K562 (cell line): ENCODE measurements at regions not wholly inside any gene's neighbourhood (a gene's known extent, or its start where the extent isn't known, plus 50 kb on each side); places are given as distances from the start of the nearest gene placed in this dataset.

Source experiments
- ILF3 ChIP-seq: fragments of 450-650 bp; IDR thresholded peaks from 2 replicates; pipeline ENCODE4 v1.6.1; 2018; ENCODE audit warnings: antibody characterized with exemption, mild to moderate bottlenecking, moderate library complexity, borderline replicate concordance
- NBN ChIP-seq: fragments of 450-650 bp; IDR thresholded peaks from 2 replicates; pipeline ENCODE4 v1.6.1; 2016; ENCODE audit warnings: low read depth, mild to moderate bottlenecking
- RBM14 ChIP-seq: fragments of 200-400 bp; formaldehyde crosslinking; IDR thresholded peaks from 2 replicates; pipeline ENCODE4 v1.6.1; 2018; ENCODE audit warnings: low read depth, mild to moderate bottlenecking, low read length, moderate library complexity, borderline replicate concordance; ENCODE audit not compliant: insufficient read depth
- ZNF174 ChIP-seq: fragments of 250-450 bp; sonication (Bioruptor Pico); IDR thresholded peaks from 2 replicates; pipeline ENCODE4 v1.4.0; 2020; ENCODE audit warnings: mild to moderate bottlenecking
- ZNF780A ChIP-seq: fragments of 250-450 bp; sonication (Bioruptor Pico); IDR thresholded peaks from 2 replicates; pipeline ENCODE4 v1.5.0; 2021; ENCODE audit warnings: mild to moderate bottlenecking
- TF ChIP-seq, protein P1 (sequence below): fragments of 450-650 bp; IDR thresholded peaks from 2 replicates; pipeline ENCODE4 v1.6.1; 2016; ENCODE audit warnings: low read depth
- TF ChIP-seq, protein P2 (sequence below): sonication (generic); formaldehyde crosslinking; IDR thresholded peaks from 2 replicates; pipeline ENCODE4 v1.8.0; 2022; ENCODE audit warnings: mild to moderate bottlenecking, low read depth, missing genetic modification reagents

DNA sequence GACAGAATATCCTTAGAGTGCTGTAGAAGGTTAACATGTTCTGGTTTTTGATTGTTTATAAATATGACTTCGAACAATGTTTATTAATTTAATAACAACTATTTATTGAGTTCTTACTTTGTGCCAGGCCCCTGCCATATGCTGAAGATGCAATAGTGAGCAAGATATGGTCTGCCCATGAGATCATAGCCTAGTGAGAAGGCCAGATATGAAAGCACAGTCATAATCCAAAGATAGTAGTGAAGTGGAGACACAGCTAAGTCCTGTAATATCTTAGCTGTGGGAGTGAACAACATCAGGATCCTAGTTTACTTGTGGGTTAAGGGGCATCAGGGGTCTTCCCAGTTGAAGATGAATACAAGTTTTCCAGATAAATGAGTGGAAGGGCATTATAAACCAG lies 189.4 kb upstream of the FBXO33 start (continued):
- TF ChIP-seq, protein P1, sequence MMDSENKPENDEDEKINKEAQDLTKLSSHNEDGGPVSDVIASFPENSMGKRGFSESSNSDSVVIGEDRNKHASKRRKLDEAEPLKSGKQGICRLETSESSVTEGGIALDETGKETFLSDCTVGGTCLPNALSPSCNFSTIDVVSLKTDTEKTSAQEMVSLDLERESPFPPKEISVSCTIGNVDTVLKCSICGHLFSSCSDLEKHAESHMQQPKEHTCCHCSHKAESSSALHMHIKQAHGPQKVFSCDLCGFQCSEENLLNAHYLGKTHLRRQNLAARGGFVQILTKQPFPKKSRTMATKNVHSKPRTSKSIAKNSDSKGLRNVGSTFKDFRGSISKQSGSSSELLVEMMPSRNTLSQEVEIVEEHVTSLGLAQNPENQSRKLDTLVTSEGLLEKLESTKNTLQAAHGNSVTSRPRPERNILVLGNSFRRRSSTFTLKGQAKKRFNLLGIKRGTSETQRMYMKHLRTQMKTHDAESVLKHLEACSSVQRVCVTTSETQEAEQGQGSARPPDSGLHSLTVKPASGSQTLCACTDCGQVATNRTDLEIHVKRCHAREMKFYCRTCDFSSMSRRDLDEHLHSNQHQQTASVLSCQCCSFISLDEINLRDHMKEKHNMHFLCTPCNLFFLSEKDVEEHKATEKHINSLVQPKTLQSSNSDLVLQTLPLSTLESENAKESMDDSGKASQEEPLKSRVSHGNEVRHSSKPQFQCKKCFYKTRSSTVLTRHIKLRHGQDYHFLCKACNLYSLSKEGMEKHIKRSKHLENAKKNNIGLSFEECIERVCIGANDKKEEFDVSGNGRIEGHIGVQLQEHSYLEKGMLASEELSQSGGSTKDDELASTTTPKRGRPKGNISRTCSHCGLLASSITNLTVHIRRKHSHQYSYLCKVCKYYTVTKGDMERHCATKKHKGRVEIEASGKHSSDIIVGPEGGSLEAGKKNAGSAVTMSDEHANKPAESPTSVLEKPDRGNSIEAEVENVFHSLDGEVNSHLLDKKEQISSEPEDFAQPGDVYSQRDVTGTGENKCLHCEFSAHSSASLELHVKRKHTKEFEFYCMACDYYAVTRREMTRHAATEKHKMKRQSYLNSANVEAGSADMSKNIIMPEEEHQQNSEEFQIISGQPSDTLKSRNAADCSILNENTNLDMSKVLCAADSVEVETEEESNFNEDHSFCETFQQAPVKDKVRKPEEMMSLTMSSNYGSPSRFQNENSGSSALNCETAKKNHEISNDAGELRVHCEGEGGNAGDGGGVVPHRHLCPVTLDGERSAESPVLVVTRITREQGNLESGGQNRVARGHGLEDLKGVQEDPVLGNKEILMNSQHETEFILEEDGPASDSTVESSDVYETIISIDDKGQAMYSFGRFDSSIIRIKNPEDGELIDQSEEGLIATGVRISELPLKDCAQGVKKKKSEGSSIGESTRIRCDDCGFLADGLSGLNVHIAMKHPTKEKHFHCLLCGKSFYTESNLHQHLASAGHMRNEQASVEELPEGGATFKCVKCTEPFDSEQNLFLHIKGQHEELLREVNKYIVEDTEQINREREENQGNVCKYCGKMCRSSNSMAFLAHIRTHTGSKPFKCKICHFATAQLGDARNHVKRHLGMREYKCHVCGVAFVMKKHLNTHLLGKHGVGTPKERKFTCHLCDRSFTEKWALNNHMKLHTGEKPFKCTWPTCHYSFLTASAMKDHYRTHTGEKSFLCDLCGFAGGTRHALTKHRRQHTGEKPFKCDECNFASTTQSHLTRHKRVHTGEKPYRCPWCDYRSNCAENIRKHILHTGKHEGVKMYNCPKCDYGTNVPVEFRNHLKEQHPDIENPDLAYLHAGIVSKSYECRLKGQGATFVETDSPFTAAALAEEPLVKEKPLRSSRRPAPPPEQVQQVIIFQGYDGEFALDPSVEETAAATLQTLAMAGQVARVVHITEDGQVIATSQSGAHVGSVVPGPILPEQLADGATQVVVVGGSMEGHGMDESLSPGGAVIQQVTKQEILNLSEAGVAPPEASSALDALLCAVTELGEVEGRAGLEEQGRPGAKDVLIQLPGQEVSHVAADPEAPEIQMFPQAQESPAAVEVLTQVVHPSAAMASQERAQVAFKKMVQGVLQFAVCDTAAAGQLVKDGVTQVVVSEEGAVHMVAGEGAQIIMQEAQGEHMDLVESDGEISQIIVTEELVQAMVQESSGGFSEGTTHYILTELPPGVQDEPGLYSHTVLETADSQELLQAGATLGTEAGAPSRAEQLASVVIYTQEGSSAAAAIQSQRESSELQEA = no peak
- no peak for TF ChIP-seq ILF3
- no peak for TF ChIP-seq NBN
- TF ChIP-seq, protein P2, sequence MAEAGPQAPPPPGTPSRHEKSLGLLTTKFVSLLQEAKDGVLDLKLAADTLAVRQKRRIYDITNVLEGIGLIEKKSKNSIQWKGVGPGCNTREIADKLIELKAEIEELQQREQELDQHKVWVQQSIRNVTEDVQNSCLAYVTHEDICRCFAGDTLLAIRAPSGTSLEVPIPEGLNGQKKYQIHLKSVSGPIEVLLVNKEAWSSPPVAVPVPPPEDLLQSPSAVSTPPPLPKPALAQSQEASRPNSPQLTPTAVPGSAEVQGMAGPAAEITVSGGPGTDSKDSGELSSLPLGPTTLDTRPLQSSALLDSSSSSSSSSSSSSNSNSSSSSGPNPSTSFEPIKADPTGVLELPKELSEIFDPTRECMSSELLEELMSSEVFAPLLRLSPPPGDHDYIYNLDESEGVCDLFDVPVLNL (CRISPR knock-in tag) = no peak
- TF ChIP-seq RBM14 = no peak
- TF ChIP-seq ZNF174 (CRISPR knock-in tag) = no peak
- no peak for TF ChIP-seq ZNF780A (CRISPR knock-in tag)
- TF ChIP-seq, all 486 proteins: peak for 0
